SIG-M5 treated with dmso at 0.1 percent for 504 hours (cell line): ENCODE measurements at regions not wholly inside any gene's neighbourhood (a gene's known extent, or its start where the extent isn't known, plus 50 kb on each side); places are given as distances from the start of the nearest gene placed in this dataset.
A peak's percentile ranks its signal among the peaks of the same experiment; 100 is the strongest.

Experiments
- DNase-seq: peaks from one replicate; lab custom pipeline; 2025; ENCODE audit not compliant: unreplicated experiment; lab: John Stamatoyannopoulos, UW

DNA sequence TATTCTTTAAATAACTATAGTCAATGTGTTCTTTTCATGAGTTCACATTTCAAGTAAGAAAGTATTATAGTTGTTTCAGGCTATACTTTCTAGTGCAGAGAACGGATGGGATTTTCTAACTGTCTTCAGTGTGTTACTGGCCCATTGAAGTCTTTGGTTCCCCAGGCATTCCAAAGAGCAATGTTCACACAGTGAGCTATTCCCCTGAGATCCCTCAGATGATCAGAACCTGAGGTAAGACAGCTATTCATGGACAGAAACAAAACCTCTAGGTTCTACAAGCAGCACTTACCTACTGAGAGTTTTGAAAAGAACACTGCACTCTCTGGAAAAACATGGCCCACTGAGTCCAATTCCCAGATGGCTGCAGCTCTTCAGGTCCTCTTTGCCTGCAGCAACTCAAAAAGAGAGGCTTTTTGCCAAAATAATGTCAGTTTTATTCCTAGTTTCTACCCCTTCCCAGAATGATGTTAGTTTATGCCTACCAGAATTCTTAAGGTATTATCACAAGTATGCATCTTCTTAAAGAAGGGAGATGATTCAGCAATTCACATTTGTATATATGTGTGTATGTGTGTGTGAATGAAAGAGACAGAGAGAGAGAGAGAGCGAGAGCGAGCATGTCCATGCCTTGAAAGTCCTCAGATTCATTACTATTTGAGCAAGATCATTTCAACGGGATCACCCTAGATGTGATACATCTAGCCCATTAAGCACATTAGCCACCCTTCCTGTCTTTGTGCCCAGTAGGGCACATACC lies 146.1 kb downstream of the PDHA2 start:
- DNase-seq = no peak

GRCh38 chr4:95987851-95988250 lies 148.0 kb downstream of the PDHA2 start:
- no peak for DNase-seq

GRCh38 chr4:95998311-95998710 lies 158.4 kb downstream of the PDHA2 start:
- no peak for DNase-seq

GRCh38 chr4:96003951-96004740 lies 164.3 kb downstream of the PDHA2 start:
- DNase-seq = no peak

GRCh38 chr4:96009427-96010119 lies 169.7 kb downstream of the PDHA2 start:
- no peak for DNase-seq

DNA sequence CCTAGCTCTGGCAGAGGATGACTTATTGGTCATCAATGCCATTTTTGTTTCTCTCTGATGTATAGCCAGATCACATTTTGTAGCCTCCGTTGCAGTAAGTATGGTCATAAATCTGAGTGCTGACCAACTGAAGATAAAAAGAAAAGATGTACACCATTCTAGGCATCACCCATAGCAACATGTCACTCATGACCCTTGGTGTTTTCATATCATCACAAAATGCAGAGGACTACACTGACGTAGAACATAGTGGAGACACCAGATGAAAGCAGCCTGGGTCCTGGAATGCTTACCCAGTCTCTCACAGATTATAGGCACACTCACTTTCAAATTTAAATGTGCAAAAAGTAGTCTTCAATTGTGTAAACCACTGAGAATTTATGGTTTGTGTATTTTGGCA lies 172.8 kb downstream of the PDHA2 start:
- DNase-seq = no peak

DNA sequence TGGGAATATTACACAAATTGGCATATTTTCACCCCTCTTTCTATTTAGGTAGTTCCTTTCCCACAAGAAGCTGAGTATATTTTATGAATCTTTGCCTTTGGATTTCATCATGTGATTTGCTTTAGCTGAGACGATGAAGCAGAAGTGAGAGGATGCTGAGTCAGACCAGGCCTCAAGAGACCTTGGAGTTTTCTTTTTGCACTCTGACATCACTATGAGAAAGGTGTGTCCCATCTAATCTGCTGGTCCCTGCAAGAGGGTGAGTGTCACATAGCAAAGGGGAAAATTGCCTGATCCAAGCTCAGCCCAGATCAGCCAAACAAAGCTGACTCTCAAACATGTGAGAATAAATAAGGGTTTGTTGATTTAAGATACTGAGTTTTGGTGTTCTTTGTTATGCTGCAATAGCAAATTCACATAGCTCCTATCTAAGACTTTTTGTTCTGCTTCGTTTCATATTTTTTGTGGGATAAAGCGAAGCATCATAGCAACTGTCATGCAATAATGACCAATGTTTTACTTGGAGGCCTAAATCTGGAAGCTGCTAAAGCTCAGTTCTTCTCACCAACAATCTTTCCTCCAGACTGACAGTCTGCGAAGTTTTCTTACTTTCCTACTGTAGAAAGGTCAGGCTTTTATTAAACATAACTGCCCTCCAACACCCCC lies 176.9 kb downstream of the PDHA2 start:
- DNase-seq = no peak

GRCh38 chr4:96025011-96025410 lies 185.1 kb downstream of the PDHA2 start:
- no peak for DNase-seq

DNA sequence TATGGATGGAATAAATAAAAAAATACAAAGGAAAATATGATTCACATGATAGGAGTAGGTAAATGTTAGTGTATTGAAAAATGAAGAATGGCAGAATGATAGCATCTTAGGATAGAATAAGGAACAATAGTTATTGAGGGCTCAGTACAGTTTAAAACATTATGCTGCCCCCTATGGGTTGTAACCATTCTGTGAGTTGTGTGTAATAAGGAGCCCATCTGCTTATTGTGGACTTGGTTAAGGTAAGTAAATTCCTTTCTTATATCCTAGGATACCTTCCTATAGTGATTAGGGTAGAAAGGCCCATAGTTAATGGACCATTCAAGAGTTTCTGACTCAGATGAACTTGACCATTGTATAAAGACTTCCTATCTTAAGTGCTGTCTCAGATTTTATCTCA lies 195.8 kb downstream of the PDHA2 start:
- DNase-seq = peak; percentile 10

- no peak for DNase-seq
These were observed 196.9 kb downstream of the PDHA2 start for GRCh38 chr4:96036781-96037180.

DNA sequence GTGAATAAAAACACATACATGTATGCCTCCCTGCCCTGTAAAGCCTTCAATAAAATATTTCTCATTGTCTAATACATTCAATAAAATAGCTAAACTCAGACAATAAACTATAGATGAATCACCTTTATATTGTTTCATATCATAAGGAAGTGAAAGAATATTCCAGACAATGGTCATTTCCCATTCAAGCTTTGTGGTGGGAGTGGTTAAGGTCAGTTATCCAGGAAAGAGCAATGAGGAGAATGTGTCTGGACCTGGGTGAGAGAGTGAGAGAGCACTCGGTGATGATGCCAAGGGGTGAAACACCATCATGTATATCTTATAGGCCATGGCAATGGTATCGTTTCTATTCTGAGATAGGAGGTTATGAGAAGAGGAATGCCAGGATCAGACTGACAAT lies 197.8 kb downstream of the PDHA2 start:
- no peak for DNase-seq

DNA sequence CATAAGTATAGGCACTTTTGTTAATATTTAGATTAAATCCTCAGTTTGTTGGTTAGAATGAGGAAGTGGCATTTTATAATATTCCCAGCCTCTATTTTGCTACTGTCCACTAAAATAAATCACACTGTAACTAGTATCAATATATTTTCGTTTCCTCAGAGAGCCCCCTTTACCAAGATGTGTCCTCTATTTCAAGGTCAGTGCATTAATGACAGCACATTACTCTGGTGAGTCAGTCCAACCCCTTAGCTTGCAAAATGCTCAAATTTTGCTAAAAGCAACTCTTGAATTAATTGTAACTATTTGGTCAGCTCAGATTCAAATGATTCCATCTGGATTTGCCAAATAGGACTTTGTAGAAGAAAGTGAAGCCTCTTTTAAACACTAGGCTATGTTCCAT lies 199.3 kb downstream of the PDHA2 start:
- DNase-seq = no peak

GRCh38 chr4:96039803-96040436 lies 200.0 kb downstream of the PDHA2 start:
- DNase-seq = no peak

- DNase-seq = no peak
These were observed 205.1 kb downstream of the PDHA2 start for GRCh38 chr4:96044971-96045370.

GRCh38 chr4:96052827-96053226 lies 212.9 kb downstream of the PDHA2 start:
- no peak for DNase-seq

DNA sequence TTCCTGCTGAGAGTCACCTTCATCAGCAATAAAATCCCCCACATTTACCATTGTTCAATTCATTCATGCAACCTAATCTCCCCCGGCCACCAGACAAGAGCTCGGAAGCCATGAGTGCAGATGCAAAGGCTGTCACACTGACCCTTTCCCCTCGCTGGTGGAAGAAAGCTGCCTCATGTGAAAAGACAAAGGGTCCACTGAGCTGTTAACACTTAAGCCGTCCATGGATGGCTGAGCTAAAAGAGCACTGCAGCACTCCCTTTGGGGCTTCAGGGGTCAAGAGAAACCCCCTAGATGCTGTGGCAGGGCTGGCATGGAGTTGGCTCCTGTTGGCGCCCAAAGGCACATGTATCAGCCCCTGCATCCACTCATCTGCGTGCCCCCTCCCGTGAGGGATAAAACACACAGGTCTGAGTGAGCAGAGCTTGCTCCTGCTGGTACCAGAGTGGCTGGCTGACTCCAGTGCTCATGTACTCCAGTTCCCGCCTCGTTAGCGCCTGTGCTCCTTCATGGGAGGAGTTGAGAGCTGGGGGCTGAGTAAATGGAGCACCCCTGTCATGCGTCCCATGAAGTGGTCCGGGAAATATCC lies 216.5 kb downstream of the PDHA2 start:
- DNase-seq = no peak

DNA sequence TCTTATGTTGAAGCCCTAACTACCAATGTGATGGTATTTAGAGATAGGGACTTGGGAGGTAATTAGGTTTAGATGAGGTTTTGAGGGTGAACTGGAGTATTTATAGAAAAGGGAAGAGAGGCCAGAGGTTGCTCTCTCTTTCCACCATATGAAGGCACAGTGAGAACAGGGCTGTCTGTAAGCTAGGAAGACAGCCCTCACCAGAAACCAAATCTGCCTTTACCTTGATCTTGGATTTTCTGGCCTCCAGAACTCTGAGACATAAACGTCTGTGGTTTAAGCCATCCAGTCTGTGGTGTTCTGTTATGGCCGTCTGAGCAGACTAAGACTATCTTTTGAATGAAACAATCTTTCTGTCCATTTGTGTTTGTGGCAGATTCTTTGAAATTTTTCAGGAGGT lies 223.7 kb downstream of the PDHA2 start:
- DNase-seq = no peak

GRCh38 chr4:96073461-96073860 lies 233.6 kb downstream of the PDHA2 start:
- DNase-seq = no peak

GRCh38 chr4:96092151-96092705 lies 252.3 kb downstream of the PDHA2 start:
- no peak for DNase-seq

GRCh38 chr4:96093057-96093456 lies 253.2 kb downstream of the PDHA2 start:
- DNase-seq = no peak
